Transverse colon (tissue), 4 donors: ENCODE measurements at regions not wholly inside any gene's neighbourhood (a gene's known extent, or its start where the extent isn't known, plus 50 kb on each side); places are given as distances from the start of the nearest gene placed in this dataset.

ENCODE experiments used
- DNase-seq: peaks from one replicate; pipeline ENCODE4 v3.0.0-alpha.2; 2019
- H3K27ac ChIP-seq, 4 donors: fragments of 200-600 bp; sonication (generic); 2 replicates each; pipeline ENCODE4 v1.5.1; 2016 to 2018; ENCODE audit warnings: inconsistent platforms in 4 of 4
- H3K27me3 ChIP-seq: fragments of 200-600 bp; sonication (generic); 2 replicates; pipeline ENCODE4 v1.5.1; 2017; ENCODE audit warnings: inconsistent platforms
- H3K36me3 ChIP-seq, 4 donors: fragments of 200-600 bp; sonication (generic); 2 replicates each; pipeline ENCODE4 v1.5.1; 2017 to 2019; ENCODE audit warnings: inconsistent platforms in 4 of 4
- H3K4me1 ChIP-seq, 4 donors: fragments of 200-600 bp; sonication (generic); 2 replicates each; pipeline ENCODE4 v1.5.1; 2017 to 2020; ENCODE audit warnings: inconsistent platforms in 4 of 4
- H3K4me3 ChIP-seq, 4 donors: fragments of 200-600 bp; sonication (generic); 1 replicate in 1 of 4; 2 replicates in 3 of 4; pipeline versions ENCODE4 v1.5.1 to v1.6.1; 2017 to 2019; ENCODE audit warnings: inconsistent platforms in 4 of 4
- H3K9me3 ChIP-seq, 2 donors: fragments of 200-600 bp; sonication (generic); 2 replicates each; pipeline ENCODE4 v1.5.1; 2017 to 2019; ENCODE audit warnings: inconsistent platforms in 2 of 2
- EP300 ChIP-seq: sonication (generic); formaldehyde crosslinking; IDR thresholded peaks from one replicate; pipeline ENCODE4 v1.6.1; 2017; ENCODE audit warnings: antibody characterized with exemption, low read depth
- POLR2A ChIP-seq: fragments of 450-650 bp; IDR thresholded peaks from one replicate; pipeline ENCODE4 v1.6.1; 2016; ENCODE audit warnings: antibody characterized with exemption, mild to moderate bottlenecking, moderate library complexity
- POLR2AphosphoS5 ChIP-seq, 3 donors: sonication (generic); formaldehyde crosslinking; IDR thresholded peaks; one replicate each; pipeline ENCODE4 v1.6.1; 2016; ENCODE audit warnings: antibody characterized with exemption in 3 of 3
- WGBS, 2 donors: methylation state at CpG; one replicate each; pipeline ENCODE4 v1.1.5; 2018; ENCODE audit warnings: low coverage in 1 of 2; 5-methylcytosine and 5-hydroxymethylcytosine counted together
- in situ Hi-C, 4 donors: fragments of 200-750 bp; cut with MboI; loops; one replicate each; pipeline versions ENCODE4 v1.15.0 to v1.15.1; 2017; ENCODE audit warnings: low sequenced_read_pairs in 3 of 4, low pct_ligation_motif_present in 1 of 4, low pct_unique_long_range_greater_than_20kb in 1 of 4
- intact Hi-C: fragments of 100-400 bp; cut with DNase I; formaldehyde crosslinking; loops from one replicate; pipeline ENCODE4 v1.15.1; 2023; ENCODE audit warnings: low total_unique reads
- TF ChIP-seq, protein P1 (sequence below), 5 experiments: fragments of 200-600 bp in 3 of 5; fragments of 450-650 bp in 2 of 5; sonication (generic) in 3 of 5; IDR thresholded peaks; 1 replicate in 2 of 5; 2 replicates in 3 of 5; pipeline ENCODE4 v1.5.1; 2016 to 2017; ENCODE audit warnings: antibody characterized with exemption in 5 of 5, inconsistent platforms in 3 of 5, mild to moderate bottlenecking in 2 of 5, moderate library complexity in 1 of 5

- H3K27me3 ChIP-seq, result peaks cover 24% of the 10 kb centered on the region
- H3K27ac ChIP-seq, result no peak overlapping the region
- TF ChIP-seq, protein P1, sequence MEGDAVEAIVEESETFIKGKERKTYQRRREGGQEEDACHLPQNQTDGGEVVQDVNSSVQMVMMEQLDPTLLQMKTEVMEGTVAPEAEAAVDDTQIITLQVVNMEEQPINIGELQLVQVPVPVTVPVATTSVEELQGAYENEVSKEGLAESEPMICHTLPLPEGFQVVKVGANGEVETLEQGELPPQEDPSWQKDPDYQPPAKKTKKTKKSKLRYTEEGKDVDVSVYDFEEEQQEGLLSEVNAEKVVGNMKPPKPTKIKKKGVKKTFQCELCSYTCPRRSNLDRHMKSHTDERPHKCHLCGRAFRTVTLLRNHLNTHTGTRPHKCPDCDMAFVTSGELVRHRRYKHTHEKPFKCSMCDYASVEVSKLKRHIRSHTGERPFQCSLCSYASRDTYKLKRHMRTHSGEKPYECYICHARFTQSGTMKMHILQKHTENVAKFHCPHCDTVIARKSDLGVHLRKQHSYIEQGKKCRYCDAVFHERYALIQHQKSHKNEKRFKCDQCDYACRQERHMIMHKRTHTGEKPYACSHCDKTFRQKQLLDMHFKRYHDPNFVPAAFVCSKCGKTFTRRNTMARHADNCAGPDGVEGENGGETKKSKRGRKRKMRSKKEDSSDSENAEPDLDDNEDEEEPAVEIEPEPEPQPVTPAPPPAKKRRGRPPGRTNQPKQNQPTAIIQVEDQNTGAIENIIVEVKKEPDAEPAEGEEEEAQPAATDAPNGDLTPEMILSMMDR (IDR thresholded peaks at IDR 0.05), result no peak
- TF ChIP-seq EP300 (no peak), POLR2A (no peak), POLR2AphosphoS5 (IDR thresholded peaks at IDR 0.05) (no peak)
- in situ Hi-C loops (no loop called here), intact Hi-C loops (no loop called here)
- DNase-seq, result no peak
- peaks cover 0 to 6% (median 4%) of the 10 kb centered on the region in 4 donors for H3K4me1 ChIP-seq
- no peak overlapping the region for H3K4me3 ChIP-seq
- 38 to 44% methylated on average over 4 to 7 of the region's 7 CpGs for WGBS, 2 donors
- no peaks in the 10 kb centered on the region for H3K36me3 ChIP-seq
- H3K9me3 ChIP-seq, result no peaks in the 10 kb centered on the region
Measured at GRCh38 chr3:43953814-43954692, 263.3 kb downstream of the ABHD5 start.

DNA sequence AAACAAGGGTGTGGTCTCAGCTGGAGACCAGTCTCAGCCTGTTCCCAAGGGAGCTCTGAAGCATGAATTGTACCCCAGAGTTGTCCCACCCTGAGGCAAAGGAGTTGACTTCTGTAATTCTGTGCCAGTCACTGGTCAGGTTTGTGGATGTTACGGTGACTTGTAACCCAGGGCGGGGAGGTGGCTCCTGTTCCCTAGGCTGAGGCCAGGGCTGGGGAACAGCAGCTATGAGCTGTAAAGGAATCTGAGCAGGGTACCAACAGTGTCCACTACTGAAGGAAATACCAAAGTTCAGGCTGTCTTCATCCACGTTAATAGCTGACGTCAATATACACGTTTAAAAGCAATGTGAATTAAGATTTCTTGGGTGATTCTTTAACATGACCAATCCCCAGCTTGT lies 266.2 kb downstream of the ABHD5 start:
- DNase-seq, result no peak
- in situ Hi-C loops, result no loop called here
- intact Hi-C loops, result no loop called here
- no peak overlapping the region for H3K27ac ChIP-seq
- peaks cover 0 to 6% (median 2%) of the 10 kb centered on the region in 4 donors for H3K4me1 ChIP-seq
- peaks cover 17% of the 10 kb centered on the region for H3K27me3 ChIP-seq
- 63 to 84% methylated on average over 3 to 5 of the region's 5 CpGs for WGBS, 2 donors
- H3K4me3 ChIP-seq, result no peak overlapping the region
- no peaks in the 10 kb centered on the region for H3K9me3 ChIP-seq
- no peaks in the 10 kb centered on the region for H3K36me3 ChIP-seq
- TF ChIP-seq POLR2A (no peak), EP300 (no peak), POLR2AphosphoS5 (IDR thresholded peaks at IDR 0.05) (no peak)
- TF ChIP-seq, protein P1 (IDR thresholded peaks at IDR 0.05), result no peak

DNA sequence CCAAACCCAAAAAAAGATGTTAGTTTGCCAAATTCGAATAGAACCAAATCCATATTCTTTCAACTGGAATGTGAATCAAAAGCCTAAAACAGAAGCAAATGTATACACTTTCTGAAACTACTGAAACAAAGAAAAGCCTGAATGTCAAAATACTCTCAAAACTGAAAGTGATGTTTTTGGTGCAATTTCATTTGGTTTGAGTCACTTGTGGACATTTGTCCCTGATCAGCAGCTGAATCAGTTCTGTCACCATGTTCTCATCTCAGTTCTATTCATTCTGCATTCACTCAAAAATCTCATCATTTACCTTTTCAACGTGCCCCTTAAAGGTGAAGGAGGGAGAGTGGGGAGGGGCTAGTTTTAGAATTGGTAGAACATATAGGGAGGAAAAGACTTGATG lies 266.8 kb downstream of the ABHD5 start:
- in situ Hi-C loops (no loop called here), intact Hi-C loops (no loop called here)
- Histone ChIP-seq H3K9me3 (no peaks in the 10 kb centered on the region), H3K27ac (no peak overlapping the region), H3K4me1 (peaks cover 0 to 6% (median 2%) of the 10 kb centered on the region in 4 donors), H3K27me3 (peaks cover 17% of the 10 kb centered on the region), H3K4me3 (no peak overlapping the region), H3K36me3 (no peaks in the 10 kb centered on the region)
- 49 to 56% methylated on average over 2 of the region's 2 CpGs for WGBS, 2 donors
- no peak for TF ChIP-seq POLR2AphosphoS5 (IDR thresholded peaks at IDR 0.05)
- TF ChIP-seq POLR2A, result no peak
- TF ChIP-seq EP300, result no peak
- TF ChIP-seq, protein P1 (IDR thresholded peaks at IDR 0.05), result no peak
- no peak for DNase-seq

- H3K4me1 ChIP-seq, result peaks cover 0 to 6% (median 2%) of the 10 kb centered on the region in 4 donors
- no peak overlapping the region for H3K4me3 ChIP-seq
- H3K27me3 ChIP-seq, result peaks cover 14% of the 10 kb centered on the region
- intact Hi-C loops, result no loop called here
- in situ Hi-C loops, result no loop called here
- no peaks in the 10 kb centered on the region for H3K9me3 ChIP-seq
- DNase-seq, result no peak
- 82 to 89% methylated on average over 10 to 16 of the region's 16 CpGs for WGBS, 2 donors
- H3K36me3 ChIP-seq, result no peaks in the 10 kb centered on the region
- H3K27ac ChIP-seq, result no peak overlapping the region
- no peak for TF ChIP-seq EP300
- TF ChIP-seq POLR2A, result no peak
- TF ChIP-seq, protein P1 (IDR thresholded peaks at IDR 0.05), result no peak
- TF ChIP-seq POLR2AphosphoS5 (IDR thresholded peaks at IDR 0.05), result no peak
Measured at GRCh38 chr3:43958005-43958770, 267.4 kb downstream of the ABHD5 start.
